Neural cell (in vitro differentiated cells): ENCODE measurements at regions not wholly inside any gene's neighbourhood (a gene's known extent, or its start where the extent isn't known, plus 50 kb on each side); places are given as distances from the start of the nearest gene placed in this dataset.

Experiments
- H2AFZ ChIP-seq: fragments of 200-600, 300-800 bp; sonication (generic), shearing (Covaris generic); 2 replicates; pipeline ENCODE4 v1.6.0; 2014; ENCODE audit warnings: low read depth, mild to moderate bottlenecking, antibody characterized with exemption, low read length, moderate library complexity
- H3F3A ChIP-seq: fragments of 200-600 bp; shearing (Covaris generic); 2 replicates; pipeline ENCODE4 v1.6.1; 2016; ENCODE audit warnings: mild to moderate bottlenecking, moderate library complexity, mixed read lengths, antibody characterized with exemption, low read length; ENCODE audit not compliant: insufficient read depth, poor library complexity, severe bottlenecking
- H3K27ac ChIP-seq: fragments of 200-600, 300-800 bp; sonication (generic), shearing (Covaris generic); 2 replicates; pipeline ENCODE4 v1.5.1; 2014; ENCODE audit warnings: mild to moderate bottlenecking, low read length, moderate library complexity
- H3K27me3 ChIP-seq: fragments of 300-800, 200-600 bp; sonication (generic), shearing (Covaris generic); 2 replicates; pipeline ENCODE4 v1.6.0; 2014; ENCODE audit warnings: mild to moderate bottlenecking, low read depth, low read length, moderate library complexity; ENCODE audit not compliant: insufficient read depth
- H3K36me3 ChIP-seq: fragments of 300-800, 200-600 bp; sonication (generic), shearing (Covaris generic); 2 replicates; pipeline ENCODE4 v1.5.1; 2014; ENCODE audit warnings: mild to moderate bottlenecking, antibody characterized with exemption, low read length, moderate library complexity; ENCODE audit not compliant: insufficient read depth
- H3K4me2 ChIP-seq: fragments of 300-800, 200-600 bp; sonication (generic), shearing (Covaris generic); 2 replicates; pipeline ENCODE4 v1.6.0; 2014; ENCODE audit warnings: mild to moderate bottlenecking, low read length
- H3K4me3 ChIP-seq: fragments of 300-800, 200-600 bp; sonication (generic), shearing (Covaris generic); 2 replicates; pipeline ENCODE4 v1.5.1; 2014; ENCODE audit warnings: mild to moderate bottlenecking, low read length, moderate library complexity
- H3K79me2 ChIP-seq: fragments of 200-600 bp; shearing (Covaris generic); replicated peaks from 2 replicates; pipeline ENCODE4 v1.6.0; 2014; ENCODE audit warnings: mild to moderate bottlenecking, low read length, moderate library complexity; ENCODE audit not compliant: insufficient read depth
- H3K9ac ChIP-seq: fragments of 300-800, 200-600 bp; sonication (generic), shearing (Covaris generic); 2 replicates; pipeline ENCODE4 v1.6.1; 2016; ENCODE audit warnings: mild to moderate bottlenecking, low read length, mixed read lengths
- H3K9me2 ChIP-seq: fragments of 200-600 bp; shearing (Covaris generic); 2 replicates; pipeline ENCODE4 v1.6.1; 2016; ENCODE audit warnings: mild to moderate bottlenecking, low read length, mixed read lengths; ENCODE audit not compliant: insufficient read depth
- H3K9me3 ChIP-seq: fragments of 200-600, 300-800 bp; sonication (generic), shearing (Covaris generic); 2 replicates; pipeline ENCODE4 v1.6.1; 2016; ENCODE audit warnings: mild to moderate bottlenecking, mixed run types, low read length, moderate library complexity, mixed read lengths
- H4K20me1 ChIP-seq: fragments of 200-600 bp; shearing (Covaris generic); 2 replicates; pipeline ENCODE4 v1.6.1; 2016; ENCODE audit warnings: mild to moderate bottlenecking, mixed run types; ENCODE audit not compliant: insufficient read depth
- EP300 ChIP-seq: fragments of 450-650 bp; conservative IDR thresholded peaks from 2 replicates; pipeline ENCODE4 v1.6.1; 2014; ENCODE audit warnings: antibody characterized with exemption, mild to moderate bottlenecking, moderate library complexity; ENCODE audit not compliant: poor library complexity, severe bottlenecking
- EZH2 ChIP-seq: fragments of 200-600, 300-800 bp; shearing (Covaris generic), sonication (generic); IDR thresholded peaks from 2 replicates; pipeline ENCODE4 v1.6.1; 2014; ENCODE audit warnings: antibody characterized with exemption, low read length, borderline replicate concordance, mild to moderate bottlenecking; ENCODE audit not compliant: insufficient read depth, poor library complexity, severe bottlenecking
- MXI1 ChIP-seq: fragments of 450-650 bp; conservative IDR thresholded peaks from 2 replicates; pipeline ENCODE4 v1.6.1; 2014; ENCODE audit warnings: antibody characterized with exemption, mild to moderate bottlenecking; ENCODE audit not compliant: poor library complexity, severe bottlenecking
- POLR2AphosphoS5 ChIP-seq: IDR thresholded peaks from 2 replicates; pipeline ENCODE4 v1.6.1; 2012
- RAD21 ChIP-seq: fragments of 450-650 bp; conservative IDR thresholded peaks from 2 replicates; pipeline ENCODE4 v1.6.1; 2014; ENCODE audit warnings: antibody characterized with exemption, mild to moderate bottlenecking, moderate library complexity
- SMC3 ChIP-seq: fragments of 450-650 bp; conservative IDR thresholded peaks from 2 replicates; pipeline ENCODE4 v1.6.1; 2014; ENCODE audit warnings: antibody characterized with exemption, mild to moderate bottlenecking, moderate library complexity; ENCODE audit not compliant: poor library complexity
- TAF1 ChIP-seq: IDR thresholded peaks from 2 replicates; pipeline ENCODE4 v1.6.1; 2012; ENCODE audit warnings: low read depth
- TF ChIP-seq, protein P1 (sequence below): fragments of 450-650 bp; IDR thresholded peaks from 2 replicates; pipeline ENCODE4 v1.5.1; 2014; ENCODE audit warnings: antibody characterized with exemption, mild to moderate bottlenecking, moderate library complexity; ENCODE audit not compliant: poor library complexity, severe bottlenecking
- TF ChIP-seq, protein P2 (sequence below): IDR thresholded peaks from 2 replicates; pipeline ENCODE4 v1.6.1; 2012; ENCODE audit warnings: borderline replicate concordance

DNA sequence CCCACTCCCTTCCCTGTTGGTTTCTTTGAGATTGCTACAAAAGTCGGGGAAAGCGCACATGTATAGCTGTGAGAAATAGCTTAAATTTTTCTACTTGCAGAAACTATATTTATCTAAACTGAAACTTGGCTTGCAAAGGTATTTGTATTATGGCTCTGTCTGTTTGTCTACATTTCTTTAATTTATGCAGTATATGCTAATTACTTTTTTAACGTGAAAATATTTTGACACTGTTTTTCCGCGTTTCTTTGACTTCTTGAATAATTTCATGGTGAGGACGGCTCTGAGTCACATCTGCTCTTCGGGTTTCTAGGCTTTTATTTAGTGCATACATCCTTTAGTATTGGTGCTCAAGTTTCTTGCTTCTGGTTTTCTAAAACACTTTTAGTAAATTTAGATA, 182.1 kb upstream of the ZRANB2 start:
- H3K79me2 ChIP-seq, result no peaks in the 10 kb centered on the region
- H3K27me3 ChIP-seq, result no peaks in the 10 kb centered on the region
- H4K20me1 ChIP-seq, result no peaks in the 10 kb centered on the region
- no peaks in the 10 kb centered on the region for H3K9me2 ChIP-seq
- H2AFZ ChIP-seq, result no peak overlapping the region
- H3F3A ChIP-seq, result no peaks in the 10 kb centered on the region
- H3K4me3 ChIP-seq, result no peak overlapping the region
- H3K27ac ChIP-seq, result no peak overlapping the region
- H3K9ac ChIP-seq, result no peak overlapping the region
- H3K4me2 ChIP-seq, result no peak overlapping the region
- TF ChIP-seq POLR2AphosphoS5, result no peak
- TF ChIP-seq MXI1, result no peak
- TF ChIP-seq SMC3, result no peak
- no peak for TF ChIP-seq EP300
- TF ChIP-seq, protein P1, sequence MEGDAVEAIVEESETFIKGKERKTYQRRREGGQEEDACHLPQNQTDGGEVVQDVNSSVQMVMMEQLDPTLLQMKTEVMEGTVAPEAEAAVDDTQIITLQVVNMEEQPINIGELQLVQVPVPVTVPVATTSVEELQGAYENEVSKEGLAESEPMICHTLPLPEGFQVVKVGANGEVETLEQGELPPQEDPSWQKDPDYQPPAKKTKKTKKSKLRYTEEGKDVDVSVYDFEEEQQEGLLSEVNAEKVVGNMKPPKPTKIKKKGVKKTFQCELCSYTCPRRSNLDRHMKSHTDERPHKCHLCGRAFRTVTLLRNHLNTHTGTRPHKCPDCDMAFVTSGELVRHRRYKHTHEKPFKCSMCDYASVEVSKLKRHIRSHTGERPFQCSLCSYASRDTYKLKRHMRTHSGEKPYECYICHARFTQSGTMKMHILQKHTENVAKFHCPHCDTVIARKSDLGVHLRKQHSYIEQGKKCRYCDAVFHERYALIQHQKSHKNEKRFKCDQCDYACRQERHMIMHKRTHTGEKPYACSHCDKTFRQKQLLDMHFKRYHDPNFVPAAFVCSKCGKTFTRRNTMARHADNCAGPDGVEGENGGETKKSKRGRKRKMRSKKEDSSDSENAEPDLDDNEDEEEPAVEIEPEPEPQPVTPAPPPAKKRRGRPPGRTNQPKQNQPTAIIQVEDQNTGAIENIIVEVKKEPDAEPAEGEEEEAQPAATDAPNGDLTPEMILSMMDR, result no peak
- no peak for TF ChIP-seq RAD21
- no peak for TF ChIP-seq EZH2
- no peak for TF ChIP-seq TAF1
- TF ChIP-seq, protein P2, sequence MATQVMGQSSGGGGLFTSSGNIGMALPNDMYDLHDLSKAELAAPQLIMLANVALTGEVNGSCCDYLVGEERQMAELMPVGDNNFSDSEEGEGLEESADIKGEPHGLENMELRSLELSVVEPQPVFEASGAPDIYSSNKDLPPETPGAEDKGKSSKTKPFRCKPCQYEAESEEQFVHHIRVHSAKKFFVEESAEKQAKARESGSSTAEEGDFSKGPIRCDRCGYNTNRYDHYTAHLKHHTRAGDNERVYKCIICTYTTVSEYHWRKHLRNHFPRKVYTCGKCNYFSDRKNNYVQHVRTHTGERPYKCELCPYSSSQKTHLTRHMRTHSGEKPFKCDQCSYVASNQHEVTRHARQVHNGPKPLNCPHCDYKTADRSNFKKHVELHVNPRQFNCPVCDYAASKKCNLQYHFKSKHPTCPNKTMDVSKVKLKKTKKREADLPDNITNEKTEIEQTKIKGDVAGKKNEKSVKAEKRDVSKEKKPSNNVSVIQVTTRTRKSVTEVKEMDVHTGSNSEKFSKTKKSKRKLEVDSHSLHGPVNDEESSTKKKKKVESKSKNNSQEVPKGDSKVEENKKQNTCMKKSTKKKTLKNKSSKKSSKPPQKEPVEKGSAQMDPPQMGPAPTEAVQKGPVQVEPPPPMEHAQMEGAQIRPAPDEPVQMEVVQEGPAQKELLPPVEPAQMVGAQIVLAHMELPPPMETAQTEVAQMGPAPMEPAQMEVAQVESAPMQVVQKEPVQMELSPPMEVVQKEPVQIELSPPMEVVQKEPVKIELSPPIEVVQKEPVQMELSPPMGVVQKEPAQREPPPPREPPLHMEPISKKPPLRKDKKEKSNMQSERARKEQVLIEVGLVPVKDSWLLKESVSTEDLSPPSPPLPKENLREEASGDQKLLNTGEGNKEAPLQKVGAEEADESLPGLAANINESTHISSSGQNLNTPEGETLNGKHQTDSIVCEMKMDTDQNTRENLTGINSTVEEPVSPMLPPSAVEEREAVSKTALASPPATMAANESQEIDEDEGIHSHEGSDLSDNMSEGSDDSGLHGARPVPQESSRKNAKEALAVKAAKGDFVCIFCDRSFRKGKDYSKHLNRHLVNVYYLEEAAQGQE, result no peak
- H3K36me3 ChIP-seq, result no peaks in the 10 kb centered on the region
- no peaks in the 10 kb centered on the region for H3K9me3 ChIP-seq

DNA sequence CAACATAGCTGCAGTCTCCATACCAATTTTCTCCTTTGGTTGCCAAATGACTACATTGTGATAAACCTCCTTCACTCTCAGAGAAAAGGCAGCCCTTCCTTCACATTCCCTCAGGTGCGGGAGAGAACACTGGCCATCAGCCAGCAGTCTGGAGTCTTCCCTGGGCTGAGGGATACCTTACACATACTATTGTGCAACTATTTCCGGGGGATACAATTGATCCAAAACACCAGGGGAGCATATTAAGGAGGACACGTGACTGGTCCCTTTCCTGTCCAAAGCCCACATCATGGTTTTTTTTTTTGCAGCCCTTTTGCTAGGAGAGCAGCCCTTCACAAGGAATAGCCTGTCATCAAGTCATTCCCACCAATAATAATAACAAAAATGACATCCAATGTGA, 172.1 kb upstream of the ZRANB2 start:
- Histone ChIP-seq H3K4me2 (no peak overlapping the region), H3K27me3 (no peaks in the 10 kb centered on the region)
- no peak for TF ChIP-seq SMC3
- TF ChIP-seq, protein P1, result no peak
- TF ChIP-seq, protein P2, result no peak
- TF ChIP-seq POLR2AphosphoS5, result no peak
- no peak for TF ChIP-seq EZH2
- no peak for TF ChIP-seq RAD21
- no peak for TF ChIP-seq MXI1
- no peak for TF ChIP-seq EP300

More for the DNA sequence above, 172.1 kb upstream of the ZRANB2 start:
- Histone ChIP-seq H3K27ac (no peak overlapping the region), H3K4me3 (no peak overlapping the region), H2AFZ (no peak overlapping the region), H3K36me3 (no peaks in the 10 kb centered on the region), H3K79me2 (no peaks in the 10 kb centered on the region), H4K20me1 (no peaks in the 10 kb centered on the region), H3K9me3 (no peaks in the 10 kb centered on the region), H3K9me2 (no peaks in the 10 kb centered on the region), H3F3A (no peaks in the 10 kb centered on the region), H3K9ac (no peak overlapping the region)
